GM18519 (cell line): ENCODE measurements at regions not wholly inside any gene's neighbourhood (a gene's known extent, or its start where the extent isn't known, plus 50 kb on each side); places are given as distances from the start of the nearest gene placed in this dataset.
"Not testable (repeated sequence)": the region's sequence is repeated elsewhere in the genome, so short reads cannot be mapped to it uniquely, and the experiment has no call there.

Experiments
- ATAC-seq: cut with Tn5 transposase; IDR thresholded peaks from one replicate; pipeline ENCODE4 v1.9.1; 2021; ENCODE audit warnings: mild to moderate bottlenecking, moderate library complexity; ENCODE audit not compliant: unreplicated experiment, low FRiP score

- ATAC-seq = no peak
Measured at GRCh38 chr7:114085592-114086501, 167.0 kb upstream of the PPP1R3A start.

DNA sequence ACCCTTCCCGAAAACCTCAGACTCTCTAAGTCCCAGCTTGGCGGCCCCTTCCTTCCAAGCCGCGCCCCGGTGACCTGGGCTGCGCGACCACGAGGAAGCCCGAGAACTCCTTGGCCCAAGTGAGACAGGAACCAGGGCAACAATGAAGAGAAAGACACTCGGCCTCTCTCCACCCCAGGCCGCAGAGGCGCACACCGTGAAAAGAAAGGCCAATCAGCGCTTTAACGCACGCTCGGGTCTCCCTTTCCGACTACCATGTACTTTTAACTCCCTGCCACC lies 166.4 kb upstream of the PPP1R3A start:
- ATAC-seq = no peak

DNA sequence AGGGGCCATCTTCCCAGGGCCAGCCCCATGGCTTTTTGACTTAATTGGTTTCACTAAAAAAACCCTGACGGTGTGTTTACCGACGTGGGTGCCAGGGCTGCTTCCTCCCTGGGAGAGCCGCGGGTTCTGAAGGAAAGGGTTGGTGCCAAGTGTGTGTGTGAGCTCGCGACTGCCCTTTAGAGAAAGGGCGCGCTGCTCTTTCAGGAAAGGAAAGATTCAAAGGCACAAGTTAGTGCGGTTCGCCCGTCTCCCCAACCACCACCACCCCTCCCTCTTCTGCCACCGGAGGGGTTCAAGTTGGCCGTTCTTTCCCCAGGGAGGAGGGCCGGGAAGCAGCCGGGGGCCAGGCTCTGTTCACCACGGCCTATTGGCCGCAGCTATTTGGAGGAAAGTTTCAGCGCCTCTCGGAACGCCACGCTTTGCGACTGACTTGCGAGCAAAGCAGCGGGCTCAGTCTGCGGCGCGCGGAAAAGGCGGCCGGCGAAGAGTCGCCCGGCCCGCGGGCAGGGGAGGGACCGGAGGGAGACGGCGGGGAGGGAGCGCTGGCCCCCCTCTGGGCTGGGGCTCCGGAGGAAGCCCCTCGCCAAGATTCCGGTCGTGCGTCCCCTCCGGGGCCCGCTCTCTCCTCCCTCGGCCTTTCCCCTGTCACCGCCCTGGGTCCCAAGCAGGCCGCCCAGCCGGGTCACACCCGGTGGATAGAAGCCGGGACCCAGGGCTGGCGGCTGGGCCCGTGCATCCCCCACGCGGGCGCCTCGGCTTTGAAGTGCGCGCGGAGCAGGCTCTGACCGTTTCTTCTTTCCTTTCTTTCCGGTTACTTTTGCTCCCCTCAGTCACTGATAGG lies 165.9 kb upstream of the PPP1R3A start:
- ATAC-seq = no peak

DNA sequence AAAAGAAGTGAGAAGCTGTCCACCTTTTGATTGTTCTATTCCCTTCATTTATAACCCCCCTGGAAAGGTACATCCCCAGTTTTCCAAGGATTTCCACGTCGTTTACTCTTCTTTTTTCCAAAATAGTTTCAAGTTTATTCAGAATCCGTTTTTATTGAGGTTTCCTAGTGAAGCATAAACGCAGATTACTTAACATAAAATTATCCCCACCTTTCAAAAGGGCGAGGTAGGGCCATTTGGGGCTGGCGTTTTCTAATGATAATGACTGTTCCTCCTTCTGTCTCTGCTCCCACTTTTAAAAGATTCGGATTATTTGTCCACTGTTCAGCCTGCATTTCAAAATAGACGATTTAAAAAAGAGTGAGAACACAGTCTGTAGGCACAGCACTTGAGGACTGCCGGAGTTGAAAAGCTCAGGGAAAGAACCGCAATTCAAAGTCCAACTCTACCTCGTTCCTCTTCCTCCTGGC lies 165.2 kb upstream of the PPP1R3A start:
- no peak for ATAC-seq

DNA sequence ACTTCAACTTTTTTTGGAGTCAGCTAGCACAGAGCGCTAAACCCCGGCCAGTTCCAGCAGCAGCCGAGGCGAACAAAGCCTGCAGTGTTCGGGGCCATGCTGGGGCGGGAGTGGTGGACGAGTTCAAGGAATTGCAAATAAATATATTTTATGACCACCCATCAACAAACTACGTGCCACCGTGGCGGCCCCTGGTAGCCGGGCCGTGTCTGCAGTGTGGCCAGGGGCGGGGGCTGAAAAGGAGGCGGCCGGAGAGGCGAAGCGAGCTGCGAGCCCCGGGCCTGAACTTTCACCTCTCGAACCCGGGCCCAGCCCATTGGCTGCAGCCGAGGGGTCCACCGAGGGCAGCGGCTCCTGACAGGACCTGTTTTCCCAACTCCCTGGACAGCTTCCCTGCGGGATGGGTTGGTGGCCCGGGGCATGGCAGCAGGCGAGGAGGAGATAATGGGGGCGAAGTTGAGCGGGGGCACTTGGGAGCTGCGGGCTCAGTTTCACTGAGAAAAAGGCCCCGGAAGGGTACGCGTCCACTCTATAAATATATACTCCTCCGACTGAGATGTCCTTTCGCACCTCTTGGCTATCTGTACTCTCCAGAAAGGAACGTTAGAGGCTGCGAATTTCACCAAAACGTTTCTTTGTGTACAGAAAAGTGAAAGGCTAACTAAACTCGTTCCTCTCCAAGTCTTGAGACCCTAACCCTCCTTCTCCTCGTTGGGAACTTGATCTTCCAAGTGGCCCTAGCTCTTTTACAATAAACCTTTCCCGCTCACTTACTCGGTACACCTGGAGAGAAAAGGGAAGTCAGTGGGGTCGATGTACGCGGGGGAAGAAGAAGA lies 164.6 kb upstream of the PPP1R3A start:
- ATAC-seq = no peak

GRCh38 chr7:114082642-114083165 lies 163.9 kb upstream of the PPP1R3A start:
- ATAC-seq = no peak

GRCh38 chr7:114081606-114082425 lies 163.0 kb upstream of the PPP1R3A start:
- ATAC-seq = no peak

- not testable (repeated sequence) for ATAC-seq
Measured at GRCh38 chr7:114077158-114077524, 158.3 kb upstream of the PPP1R3A start.

DNA sequence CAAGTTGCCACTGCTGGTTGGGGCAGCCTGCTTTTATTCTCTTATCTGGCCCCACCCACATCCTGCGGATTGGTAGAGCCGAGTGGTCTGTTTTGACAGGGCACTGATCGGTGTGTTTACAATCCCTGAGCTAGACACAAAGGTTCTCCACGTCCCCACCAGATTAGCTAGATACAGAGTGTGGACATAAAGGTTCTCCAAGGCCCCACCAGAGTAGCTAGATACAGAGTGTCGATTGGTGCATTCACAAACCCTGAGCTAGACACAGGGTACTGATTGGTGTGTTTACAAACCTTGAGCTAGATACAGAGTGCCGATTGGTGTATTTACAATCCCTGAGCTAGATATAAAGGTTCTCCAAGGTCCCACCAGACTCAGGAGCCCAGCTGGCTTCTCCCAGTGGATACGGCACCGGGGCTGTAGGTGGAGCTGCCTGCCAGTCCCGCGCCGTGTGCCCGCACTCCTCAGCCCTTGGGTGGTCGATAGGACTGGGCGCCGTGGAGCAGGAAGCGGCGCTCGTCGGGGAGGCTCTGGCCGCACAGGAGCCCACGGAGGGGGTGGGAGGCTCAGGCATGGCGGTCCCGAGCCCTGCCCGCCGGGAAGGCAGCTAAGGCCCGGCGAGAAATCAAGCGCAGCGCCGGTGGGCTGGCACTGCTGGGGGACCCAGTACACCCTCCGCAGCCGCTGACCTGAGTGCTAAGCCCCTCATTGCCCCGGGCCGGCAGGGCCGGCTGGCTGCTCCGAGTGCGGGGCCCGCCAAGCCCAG lies 157.8 kb upstream of the PPP1R3A start:
- not testable (repeated sequence) for ATAC-seq

DNA sequence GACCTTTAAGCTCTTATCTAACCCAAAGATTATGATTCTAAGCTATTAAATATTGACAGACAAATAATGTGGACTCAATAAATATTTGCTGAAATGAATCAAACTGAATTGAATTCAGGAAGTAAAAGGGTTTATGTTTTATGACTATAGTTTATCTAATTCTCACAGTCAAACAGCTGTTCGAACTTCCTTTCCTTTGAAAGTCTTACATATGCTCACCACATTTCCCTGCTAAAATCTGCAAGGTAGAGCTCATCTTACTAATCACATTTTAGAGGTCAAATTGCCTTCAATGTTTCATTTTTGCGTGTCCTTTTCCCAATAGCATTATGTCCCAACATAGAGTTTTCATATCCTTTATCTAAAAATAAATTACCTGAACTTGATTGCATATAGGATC lies 154.9 kb upstream of the PPP1R3A start:
- no peak for ATAC-seq

DNA sequence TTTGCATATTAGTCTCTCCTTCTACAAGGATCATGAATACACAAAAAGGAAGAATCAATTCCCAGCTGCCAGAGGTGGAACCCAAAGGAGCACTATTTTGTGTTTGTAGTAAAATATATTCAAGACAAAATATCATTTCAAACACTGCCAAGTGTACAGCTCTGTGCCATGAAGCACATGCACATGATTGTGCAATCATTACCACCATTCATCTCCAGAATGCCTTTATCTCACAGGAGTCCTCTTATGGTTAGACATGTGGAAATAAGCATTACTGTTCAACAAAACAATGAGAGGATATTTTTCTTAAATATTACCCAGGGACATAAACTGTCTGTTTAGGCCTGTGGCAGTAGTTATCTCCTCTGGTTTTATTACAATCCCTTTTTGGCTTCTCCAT lies 151.4 kb upstream of the PPP1R3A start:
- ATAC-seq = no peak

- no peak for ATAC-seq
Measured at GRCh38 chr7:114062810-114063209, 144.0 kb upstream of the PPP1R3A start.

- ATAC-seq = peak; percentile 76
Measured at GRCh38 chr7:114051871-114052331, 133.1 kb upstream of the PPP1R3A start.

GRCh38 chr7:114050571-114050970 lies 131.8 kb upstream of the PPP1R3A start:
- ATAC-seq = no peak

DNA sequence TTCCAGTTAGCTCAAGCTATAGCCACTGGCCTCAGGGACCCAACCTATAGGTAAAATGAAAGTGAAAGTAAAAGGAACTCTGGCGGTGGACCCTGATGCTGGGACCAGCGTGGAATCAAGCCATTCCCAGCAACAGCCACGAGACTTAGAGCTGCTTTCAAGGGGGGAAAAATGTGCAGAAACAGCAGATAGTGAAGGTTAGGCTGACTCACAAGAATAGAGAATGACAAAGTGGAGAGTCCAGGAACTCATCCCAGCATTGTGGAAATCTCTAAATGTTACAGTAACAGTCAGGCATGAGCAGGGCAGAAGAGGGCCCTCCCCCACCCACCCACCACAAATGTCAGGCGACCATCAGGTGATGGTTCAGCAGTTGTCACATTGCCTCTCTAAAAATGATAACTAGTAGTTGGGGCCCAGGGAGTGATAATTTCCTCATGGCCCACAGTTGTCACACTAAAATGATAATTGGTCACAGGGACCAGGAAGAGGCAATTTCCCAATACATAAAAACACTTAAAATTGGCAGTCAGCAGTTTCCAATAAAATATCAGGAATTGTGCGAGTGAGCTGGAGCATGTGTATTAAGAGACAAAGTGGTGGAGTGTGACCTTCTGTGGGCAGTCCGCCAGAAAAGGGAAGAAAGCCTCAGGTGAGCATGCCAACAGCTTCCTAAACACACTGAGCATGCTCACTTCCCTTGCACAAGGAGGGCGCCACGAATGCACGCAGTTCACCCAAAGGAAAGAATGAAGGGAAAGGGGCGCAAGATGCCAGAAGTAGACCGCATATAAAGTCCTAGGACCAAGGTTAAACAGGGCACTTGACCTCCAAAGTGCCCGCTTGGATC lies 129.8 kb upstream of the PPP1R3A start:
- no peak for ATAC-seq

- ATAC-seq = no peak
Measured at GRCh38 chr7:114047889-114048288, 129.1 kb upstream of the PPP1R3A start.

DNA sequence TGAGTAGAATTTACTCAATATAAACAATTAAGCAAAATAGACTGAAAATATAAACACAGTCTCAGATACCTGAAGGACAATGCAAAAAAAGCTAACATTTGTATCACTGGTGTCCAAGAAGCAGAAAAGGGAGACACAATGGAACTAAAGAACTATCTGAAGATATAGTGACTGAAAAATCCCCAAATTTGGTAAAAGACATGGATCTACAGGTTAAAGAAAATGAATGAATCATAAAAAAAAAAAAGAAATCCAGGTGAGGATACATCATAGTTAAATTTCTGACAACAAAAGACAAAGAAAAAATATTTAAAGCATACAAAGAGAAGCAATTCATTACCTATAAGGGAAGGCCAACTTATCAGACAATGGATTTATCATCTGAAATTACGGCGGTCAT lies 114.7 kb upstream of the PPP1R3A start:
- no peak for ATAC-seq

DNA sequence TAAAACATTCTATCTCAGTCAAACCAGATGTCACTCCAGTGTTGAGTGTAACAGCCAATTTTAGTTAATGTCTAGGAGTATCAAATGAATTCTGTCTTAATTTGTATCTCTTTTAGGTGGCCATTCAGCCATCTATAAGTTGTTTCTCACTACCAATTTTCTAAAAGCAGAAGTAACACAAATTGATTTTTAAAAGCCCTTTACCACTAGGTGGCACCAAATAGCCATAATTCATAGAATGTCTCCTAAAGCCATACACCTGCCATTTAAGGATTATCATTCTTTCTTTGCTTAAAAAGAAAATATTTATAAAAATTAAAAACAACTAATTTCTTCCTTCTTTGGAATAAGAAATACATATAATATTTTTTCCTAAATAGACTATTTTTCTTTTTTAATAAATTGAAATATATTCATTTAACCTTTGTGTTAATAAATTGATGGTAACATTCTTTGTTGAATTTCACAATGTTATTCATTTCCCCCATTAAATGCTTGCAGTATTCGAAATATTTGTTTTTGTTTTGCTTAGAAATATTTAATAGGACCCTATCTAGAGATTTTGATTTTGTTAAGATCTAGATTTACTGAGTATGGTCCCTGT lies 107.8 kb upstream of the PPP1R3A start:
- ATAC-seq = peak; percentile 90
